Uterus (tissue), 2 donors: ENCODE measurements at regions not wholly inside any gene's neighbourhood (a gene's known extent, or its start where the extent isn't known, plus 50 kb on each side); places are given as distances from the start of the nearest gene placed in this dataset.

Experiments used
- CTCF ChIP-seq, 4 experiments: fragments of 200-600 bp in 2 of 4; fragments of 450-650 bp in 2 of 4; sonication (generic) in 2 of 4; IDR thresholded peaks; one replicate each; pipeline ENCODE4 v1.5.1; 2016 to 2019; ENCODE audit warnings: antibody characterized with exemption in 4 of 4, mild to moderate bottlenecking in 2 of 4, moderate library complexity in 1 of 4
- POLR2A ChIP-seq, 2 donors: fragments of 450-650 bp; IDR thresholded peaks; one replicate each; pipeline ENCODE4 v1.6.1; 2016; ENCODE audit warnings: antibody characterized with exemption in 2 of 2, mild to moderate bottlenecking in 1 of 2, moderate library complexity in 1 of 2

- TF ChIP-seq CTCF (IDR thresholded peaks at IDR 0.05), result no peak
- no peak for TF ChIP-seq POLR2A (IDR thresholded peaks at IDR 0.05)
Observed at GRCh38 chr11:82636615-82637014, 97.0 kb downstream of the FAM181B start.
